ENCODE measurements at regions not wholly inside any gene's neighbourhood (a gene's known extent, or its start where the extent isn't known, plus 50 kb on each side); places are given as distances from the start of the nearest gene placed in this dataset.

- TF ChIP-seq EZH2 (IDR thresholded peaks at IDR 0.05; ENCODE audit: borderline replicate concordance, low read length) (no peak), CTCF (conservative IDR thresholded peaks at IDR 0.05 in 1 of 2, IDR thresholded peaks at IDR 0.05 in 1 of 2; ENCODE audit: extremely low read depth in 1 of 2, insufficient read depth in 1 of 2, low read depth in 1 of 2, low read length in 2 of 2) (no peak)
Observed at GRCh38 chr2:238698451-238699306, 149.2 kb upstream of the TWIST2 start.
